ENCODE measurements at regions not wholly inside any gene's neighbourhood (a gene's known extent, or its start where the extent isn't known, plus 50 kb on each side); places are given as distances from the start of the nearest gene placed in this dataset.

DNA sequence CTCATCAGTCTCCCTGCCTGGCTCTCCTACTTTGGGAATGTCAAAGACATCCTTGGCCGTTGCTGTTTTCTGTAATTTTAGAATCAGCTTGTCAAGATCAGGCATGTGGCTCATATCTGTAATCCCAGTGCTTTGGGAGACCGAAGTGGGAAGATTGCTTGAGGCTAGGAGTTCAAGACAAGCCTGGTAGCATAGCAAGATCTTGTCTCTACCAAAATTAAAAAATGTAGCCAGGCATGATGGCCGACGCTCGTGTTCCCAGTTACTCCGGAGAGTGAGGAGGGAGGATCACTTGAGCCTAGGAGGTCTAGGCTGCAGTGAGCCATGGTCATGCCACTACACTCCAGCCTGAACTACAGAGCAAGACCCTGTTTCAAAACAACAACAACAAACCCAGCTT lies 144.0 kb upstream of the ATP10A start:
- H3K9me3 ChIP-seq (ENCODE audit: low read length), result no peaks in the 10 kb centered on the region
- no peaks in the 10 kb centered on the region for H3K36me3 ChIP-seq (ENCODE audit: insufficient read depth, low read length)
- H3K4me3 ChIP-seq (ENCODE audit: low read length), result no peak overlapping the region
- H4K20me1 ChIP-seq (ENCODE audit: insufficient read depth), result no peaks in the 10 kb centered on the region
- no peaks in the 10 kb centered on the region for H3K79me2 ChIP-seq (replicated peaks; ENCODE audit: insufficient read depth, low read length)
- TF ChIP-seq EZH2 (IDR thresholded peaks at IDR 0.05; ENCODE audit: borderline replicate concordance, insufficient read depth, low read length, poor library complexity, severe bottlenecking), result no peak
- TF ChIP-seq, protein P1, sequence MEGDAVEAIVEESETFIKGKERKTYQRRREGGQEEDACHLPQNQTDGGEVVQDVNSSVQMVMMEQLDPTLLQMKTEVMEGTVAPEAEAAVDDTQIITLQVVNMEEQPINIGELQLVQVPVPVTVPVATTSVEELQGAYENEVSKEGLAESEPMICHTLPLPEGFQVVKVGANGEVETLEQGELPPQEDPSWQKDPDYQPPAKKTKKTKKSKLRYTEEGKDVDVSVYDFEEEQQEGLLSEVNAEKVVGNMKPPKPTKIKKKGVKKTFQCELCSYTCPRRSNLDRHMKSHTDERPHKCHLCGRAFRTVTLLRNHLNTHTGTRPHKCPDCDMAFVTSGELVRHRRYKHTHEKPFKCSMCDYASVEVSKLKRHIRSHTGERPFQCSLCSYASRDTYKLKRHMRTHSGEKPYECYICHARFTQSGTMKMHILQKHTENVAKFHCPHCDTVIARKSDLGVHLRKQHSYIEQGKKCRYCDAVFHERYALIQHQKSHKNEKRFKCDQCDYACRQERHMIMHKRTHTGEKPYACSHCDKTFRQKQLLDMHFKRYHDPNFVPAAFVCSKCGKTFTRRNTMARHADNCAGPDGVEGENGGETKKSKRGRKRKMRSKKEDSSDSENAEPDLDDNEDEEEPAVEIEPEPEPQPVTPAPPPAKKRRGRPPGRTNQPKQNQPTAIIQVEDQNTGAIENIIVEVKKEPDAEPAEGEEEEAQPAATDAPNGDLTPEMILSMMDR (IDR thresholded peaks at IDR 0.05; ENCODE audit: poor library complexity, severe bottlenecking), result no peak
- TF ChIP-seq, protein P2, sequence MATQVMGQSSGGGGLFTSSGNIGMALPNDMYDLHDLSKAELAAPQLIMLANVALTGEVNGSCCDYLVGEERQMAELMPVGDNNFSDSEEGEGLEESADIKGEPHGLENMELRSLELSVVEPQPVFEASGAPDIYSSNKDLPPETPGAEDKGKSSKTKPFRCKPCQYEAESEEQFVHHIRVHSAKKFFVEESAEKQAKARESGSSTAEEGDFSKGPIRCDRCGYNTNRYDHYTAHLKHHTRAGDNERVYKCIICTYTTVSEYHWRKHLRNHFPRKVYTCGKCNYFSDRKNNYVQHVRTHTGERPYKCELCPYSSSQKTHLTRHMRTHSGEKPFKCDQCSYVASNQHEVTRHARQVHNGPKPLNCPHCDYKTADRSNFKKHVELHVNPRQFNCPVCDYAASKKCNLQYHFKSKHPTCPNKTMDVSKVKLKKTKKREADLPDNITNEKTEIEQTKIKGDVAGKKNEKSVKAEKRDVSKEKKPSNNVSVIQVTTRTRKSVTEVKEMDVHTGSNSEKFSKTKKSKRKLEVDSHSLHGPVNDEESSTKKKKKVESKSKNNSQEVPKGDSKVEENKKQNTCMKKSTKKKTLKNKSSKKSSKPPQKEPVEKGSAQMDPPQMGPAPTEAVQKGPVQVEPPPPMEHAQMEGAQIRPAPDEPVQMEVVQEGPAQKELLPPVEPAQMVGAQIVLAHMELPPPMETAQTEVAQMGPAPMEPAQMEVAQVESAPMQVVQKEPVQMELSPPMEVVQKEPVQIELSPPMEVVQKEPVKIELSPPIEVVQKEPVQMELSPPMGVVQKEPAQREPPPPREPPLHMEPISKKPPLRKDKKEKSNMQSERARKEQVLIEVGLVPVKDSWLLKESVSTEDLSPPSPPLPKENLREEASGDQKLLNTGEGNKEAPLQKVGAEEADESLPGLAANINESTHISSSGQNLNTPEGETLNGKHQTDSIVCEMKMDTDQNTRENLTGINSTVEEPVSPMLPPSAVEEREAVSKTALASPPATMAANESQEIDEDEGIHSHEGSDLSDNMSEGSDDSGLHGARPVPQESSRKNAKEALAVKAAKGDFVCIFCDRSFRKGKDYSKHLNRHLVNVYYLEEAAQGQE (IDR thresholded peaks at IDR 0.05; ENCODE audit: borderline replicate concordance), result no peak
- TF ChIP-seq SMC3 (conservative IDR thresholded peaks at IDR 0.05; ENCODE audit: poor library complexity), result no peak
- TF ChIP-seq RAD21 (conservative IDR thresholded peaks at IDR 0.05), result no peak
- TF ChIP-seq MXI1 (conservative IDR thresholded peaks at IDR 0.05; ENCODE audit: poor library complexity, severe bottlenecking), result no peak
- TF ChIP-seq POLR2AphosphoS5 (IDR thresholded peaks at IDR 0.05), result no peak
- no peak for TF ChIP-seq TAF1 (IDR thresholded peaks at IDR 0.05; ENCODE audit: low read depth)
- TF ChIP-seq EP300 (conservative IDR thresholded peaks at IDR 0.05; ENCODE audit: poor library complexity, severe bottlenecking), result no peak
- H3K27me3 ChIP-seq (ENCODE audit: insufficient read depth, low read depth, low read length), result no peaks in the 10 kb centered on the region
- H3K9ac ChIP-seq (ENCODE audit: low read length), result no peak overlapping the region
- H2AFZ ChIP-seq (ENCODE audit: low read depth, low read length), result no peak overlapping the region
- H3K27ac ChIP-seq (ENCODE audit: low read length), result no peak overlapping the region
- no peak overlapping the region for H3K4me2 ChIP-seq (ENCODE audit: low read length)
- H3F3A ChIP-seq (ENCODE audit: insufficient read depth, low read length, poor library complexity, severe bottlenecking), result no peaks in the 10 kb centered on the region
- H3K9me2 ChIP-seq (ENCODE audit: insufficient read depth, low read length), result no peaks in the 10 kb centered on the region

DNA sequence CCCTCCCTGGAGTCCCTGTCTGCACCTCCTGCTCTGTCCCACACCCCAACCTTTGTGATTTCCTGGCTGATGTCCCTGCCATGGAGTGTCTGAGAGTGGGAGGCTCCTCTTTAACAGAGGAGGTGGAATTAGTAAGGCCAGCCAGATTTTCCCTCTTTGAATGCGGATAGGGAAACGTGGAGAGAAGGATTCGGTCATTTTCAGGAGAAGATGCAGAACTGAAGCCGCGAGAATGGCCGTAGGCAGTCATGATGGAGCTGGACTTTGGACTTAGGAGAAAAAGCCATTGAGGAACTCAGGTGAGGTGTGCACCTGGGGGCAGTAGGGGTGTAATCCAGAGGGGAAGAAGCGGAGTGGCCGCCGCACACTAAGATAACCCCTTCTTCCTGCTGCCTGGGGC lies 138.1 kb upstream of the ATP10A start:
- Histone ChIP-seq H4K20me1 (ENCODE audit: insufficient read depth) (no peaks in the 10 kb centered on the region), H3K27me3 (ENCODE audit: insufficient read depth, low read depth, low read length) (no peaks in the 10 kb centered on the region), H3K9me3 (ENCODE audit: low read length) (no peaks in the 10 kb centered on the region), H3K9me2 (ENCODE audit: insufficient read depth, low read length) (no peaks in the 10 kb centered on the region), H3F3A (ENCODE audit: insufficient read depth, low read length, poor library complexity, severe bottlenecking) (no peaks in the 10 kb centered on the region), H3K4me3 (ENCODE audit: low read length) (no peak overlapping the region), H3K79me2 (replicated peaks; ENCODE audit: insufficient read depth, low read length) (no peaks in the 10 kb centered on the region), H3K4me2 (ENCODE audit: low read length) (no peak overlapping the region), H3K27ac (ENCODE audit: low read length) (no peak overlapping the region), H3K36me3 (ENCODE audit: insufficient read depth, low read length) (no peaks in the 10 kb centered on the region), H3K9ac (ENCODE audit: low read length) (no peak overlapping the region), H2AFZ (ENCODE audit: low read depth, low read length) (no peak overlapping the region)
- TF ChIP-seq EP300 (conservative IDR thresholded peaks at IDR 0.05; ENCODE audit: poor library complexity, severe bottlenecking) (no peak), EZH2 (IDR thresholded peaks at IDR 0.05; ENCODE audit: borderline replicate concordance, insufficient read depth, low read length, poor library complexity, severe bottlenecking) (no peak), MXI1 (conservative IDR thresholded peaks at IDR 0.05; ENCODE audit: poor library complexity, severe bottlenecking) (no peak), SMC3 (conservative IDR thresholded peaks at IDR 0.05; ENCODE audit: poor library complexity) (no peak), TAF1 (IDR thresholded peaks at IDR 0.05; ENCODE audit: low read depth) (no peak), POLR2AphosphoS5 (IDR thresholded peaks at IDR 0.05) (no peak), RAD21 (conservative IDR thresholded peaks at IDR 0.05) (no peak)
- TF ChIP-seq, protein P1 (IDR thresholded peaks at IDR 0.05; ENCODE audit: poor library complexity, severe bottlenecking), result no peak

Data from neural cell (in vitro differentiated cells).